ENCODE measurements at regions not wholly inside any gene's neighbourhood (a gene's known extent, or its start where the extent isn't known, plus 50 kb on each side); places are given as distances from the start of the nearest gene placed in this dataset.

- TF ChIP-seq, protein P1, sequence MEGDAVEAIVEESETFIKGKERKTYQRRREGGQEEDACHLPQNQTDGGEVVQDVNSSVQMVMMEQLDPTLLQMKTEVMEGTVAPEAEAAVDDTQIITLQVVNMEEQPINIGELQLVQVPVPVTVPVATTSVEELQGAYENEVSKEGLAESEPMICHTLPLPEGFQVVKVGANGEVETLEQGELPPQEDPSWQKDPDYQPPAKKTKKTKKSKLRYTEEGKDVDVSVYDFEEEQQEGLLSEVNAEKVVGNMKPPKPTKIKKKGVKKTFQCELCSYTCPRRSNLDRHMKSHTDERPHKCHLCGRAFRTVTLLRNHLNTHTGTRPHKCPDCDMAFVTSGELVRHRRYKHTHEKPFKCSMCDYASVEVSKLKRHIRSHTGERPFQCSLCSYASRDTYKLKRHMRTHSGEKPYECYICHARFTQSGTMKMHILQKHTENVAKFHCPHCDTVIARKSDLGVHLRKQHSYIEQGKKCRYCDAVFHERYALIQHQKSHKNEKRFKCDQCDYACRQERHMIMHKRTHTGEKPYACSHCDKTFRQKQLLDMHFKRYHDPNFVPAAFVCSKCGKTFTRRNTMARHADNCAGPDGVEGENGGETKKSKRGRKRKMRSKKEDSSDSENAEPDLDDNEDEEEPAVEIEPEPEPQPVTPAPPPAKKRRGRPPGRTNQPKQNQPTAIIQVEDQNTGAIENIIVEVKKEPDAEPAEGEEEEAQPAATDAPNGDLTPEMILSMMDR (IDR thresholded peaks at IDR 0.05; ENCODE audit: borderline replicate concordance, extremely low read depth, low read length, poor library complexity, severe bottlenecking): no peak
- TF ChIP-seq EZH2 (IDR thresholded peaks at IDR 0.05; ENCODE audit: borderline replicate concordance, low read depth, low read length, severe bottlenecking): no peak
Observed at GRCh38 chr7:86202833-86203232, 440.9 kb upstream of the GRM3 start.
